GM12892 (cell line): ENCODE measurements at regions not wholly inside any gene's neighbourhood (a gene's known extent, or its start where the extent isn't known, plus 50 kb on each side); places are given as distances from the start of the nearest gene placed in this dataset.

ENCODE experiments used
- DNase-seq: peaks from one replicate; pipeline ENCODE4 v3.0.0; 2011; ENCODE audit not compliant: insufficient read length
- FAIRE-seq: peaks from 2 replicates; lab custom pipeline; 2011; peaks lifted over from hg19 to GRCh38; lab: Jason Lieb, UNC
- POLR2A ChIP-seq: IDR thresholded peaks from 2 replicates; pipeline ENCODE4 v1.6.1; 2011; ENCODE audit warnings: low read depth, low read length, control low read depth
- POLR2AphosphoS5 ChIP-seq: IDR thresholded peaks from 2 replicates; pipeline ENCODE4 v1.6.1; 2011; ENCODE audit warnings: low read depth, low read length, control low read depth
- TAF1 ChIP-seq: IDR thresholded peaks from 2 replicates; pipeline ENCODE4 v1.6.1; 2011; ENCODE audit warnings: low read depth, mild to moderate bottlenecking, control low read depth, low read length, borderline replicate concordance

DNA sequence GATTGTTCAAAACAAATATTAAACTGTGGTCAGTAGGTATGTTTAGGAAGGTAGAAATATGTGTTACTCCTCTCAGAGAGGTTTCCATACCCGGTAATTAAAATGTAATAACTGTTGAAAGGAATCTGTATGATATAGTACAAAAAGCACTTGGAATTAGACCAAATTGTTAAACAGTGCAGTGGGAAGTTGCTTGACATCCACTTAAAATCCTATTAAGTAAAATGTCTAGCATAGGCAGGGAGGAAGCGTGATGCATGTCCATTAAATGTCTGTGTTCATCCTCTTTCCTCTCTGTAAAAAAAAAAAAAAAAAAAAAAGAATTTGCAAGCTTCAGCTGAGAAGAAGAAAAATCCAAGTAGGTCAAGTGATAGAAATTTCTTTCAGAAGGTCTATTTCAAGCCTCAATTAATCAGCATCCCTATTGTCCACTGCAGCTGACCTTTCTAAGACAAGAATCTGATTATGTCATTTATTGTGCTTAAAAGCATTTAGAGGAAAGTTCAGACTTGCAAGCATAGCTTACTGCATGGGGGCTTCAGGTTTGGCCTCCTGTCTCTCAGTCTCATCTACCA lies 265.6 kb upstream of the RGS6 start:
- no peak for DNase-seq
- FAIRE-seq: no peak
- TF ChIP-seq POLR2AphosphoS5 (no peak), POLR2A (no peak), TAF1 (no peak)

DNA sequence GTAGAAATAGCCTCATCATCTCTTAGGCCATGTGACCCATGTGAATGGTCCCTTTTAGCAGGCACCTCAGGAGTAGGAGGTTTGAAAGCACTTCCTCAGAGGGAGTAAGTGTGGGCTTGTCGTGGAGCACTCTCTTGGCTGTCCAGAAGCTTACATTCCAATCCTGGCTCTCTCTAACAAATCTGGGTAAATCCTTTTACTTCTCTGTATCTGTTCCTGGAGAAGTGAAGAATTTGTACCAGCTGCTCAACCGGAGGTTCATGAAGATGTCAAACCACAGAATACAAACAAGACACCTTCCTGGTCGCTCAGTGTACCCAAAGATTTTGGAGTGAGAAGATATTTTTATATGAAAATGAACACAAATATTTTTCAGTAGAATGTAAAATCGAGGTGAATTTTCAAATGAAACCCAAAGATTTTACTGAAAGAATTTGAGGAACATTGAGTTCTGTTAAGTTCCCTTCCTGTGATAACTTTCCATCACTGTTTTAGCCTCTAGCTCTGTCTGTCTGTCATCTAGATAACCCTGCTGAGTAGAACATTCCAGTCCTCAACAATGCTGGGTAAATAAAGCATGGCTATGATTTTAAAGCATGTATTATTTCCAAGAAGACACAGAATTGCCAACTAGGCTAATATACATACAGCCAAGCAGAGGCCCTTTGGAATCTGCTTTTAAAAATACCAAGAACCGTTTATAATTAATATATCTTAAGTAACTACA lies 263.9 kb upstream of the RGS6 start:
- TF ChIP-seq POLR2A: no peak
- TF ChIP-seq TAF1: no peak
- no peak for TF ChIP-seq POLR2AphosphoS5
- DNase-seq (no peak), FAIRE-seq (no peak)

DNA sequence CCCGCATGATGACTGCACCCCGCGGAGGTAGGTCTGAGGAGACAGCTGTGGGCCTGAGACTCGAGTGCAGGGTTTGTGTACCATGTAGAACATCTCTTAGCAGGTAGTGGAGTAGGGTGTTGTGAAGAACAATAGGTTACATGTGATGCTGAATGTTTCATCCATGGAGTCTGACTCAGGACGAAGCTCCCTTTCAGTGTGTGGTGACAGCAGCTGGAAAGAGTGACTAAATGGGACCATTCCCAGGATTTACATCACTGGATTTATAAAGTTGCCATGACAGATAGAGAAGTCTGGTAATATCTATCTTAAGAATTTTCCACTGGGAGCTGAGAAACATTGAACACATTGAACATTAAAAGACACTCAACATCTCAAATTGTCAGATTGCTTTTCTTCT lies 259.6 kb upstream of the RGS6 start:
- TF ChIP-seq TAF1 (no peak), POLR2AphosphoS5 (no peak), POLR2A (no peak)
- FAIRE-seq: no peak
- no peak for DNase-seq

DNA sequence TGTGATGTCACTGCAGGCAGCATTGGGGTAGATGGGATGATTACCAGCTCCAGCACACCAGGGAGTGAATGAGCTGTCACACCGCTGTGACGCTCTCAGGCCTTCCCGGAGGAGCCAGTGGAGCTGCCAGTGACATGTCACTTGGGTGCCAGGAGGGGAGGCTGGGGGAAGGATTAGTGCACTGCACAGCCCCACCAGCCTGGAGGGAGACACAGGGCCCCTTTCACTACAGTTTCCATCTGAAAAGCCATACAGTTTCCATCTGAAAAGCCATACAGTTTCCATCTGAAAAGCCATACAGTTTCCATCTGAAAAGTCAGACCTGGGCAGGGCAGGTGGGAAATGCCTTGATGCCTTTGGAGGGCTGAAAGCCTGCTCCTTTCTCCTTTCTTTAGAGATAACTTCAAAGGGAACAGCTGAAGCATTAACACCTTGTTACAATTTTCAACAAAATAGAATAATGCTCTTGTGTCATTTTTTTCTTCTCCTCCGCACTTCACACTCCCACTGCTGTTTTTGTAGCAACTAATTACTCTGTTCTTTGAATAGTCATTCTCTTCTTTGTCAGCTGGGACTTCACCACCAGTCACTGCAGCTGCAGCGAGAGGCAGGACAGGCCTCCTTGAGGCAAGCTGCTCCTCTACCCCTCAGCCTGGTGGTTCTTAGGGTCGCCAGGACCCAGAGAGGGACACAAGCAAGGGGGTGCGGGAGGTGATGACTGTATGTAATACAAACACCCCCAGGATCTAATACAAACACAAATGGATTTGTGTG lies 256.9 kb upstream of the RGS6 start:
- no peak for FAIRE-seq
- no peak for TF ChIP-seq POLR2AphosphoS5
- DNase-seq: no peak

DNA sequence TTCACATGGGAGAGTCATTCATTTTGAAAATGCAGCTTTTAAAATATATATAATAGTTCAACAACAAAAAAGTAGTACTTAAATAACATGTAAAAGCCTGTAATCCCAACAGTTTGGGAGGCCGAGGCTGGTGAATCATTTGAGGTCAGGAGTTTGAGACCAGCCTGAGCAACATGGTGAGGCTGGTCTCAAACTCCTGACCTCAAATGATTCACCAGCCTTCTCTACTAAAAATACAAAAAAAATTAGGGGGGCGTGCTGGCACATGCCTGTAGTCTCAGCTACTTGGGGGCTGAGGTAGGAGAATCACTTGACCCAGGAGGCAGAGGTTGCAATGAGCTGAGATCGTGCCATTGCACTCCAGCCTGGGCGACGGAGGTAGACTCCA lies 256.3 kb upstream of the RGS6 start:
- FAIRE-seq: no peak
- TF ChIP-seq POLR2A (no peak), TAF1 (no peak), POLR2AphosphoS5 (no peak)
- DNase-seq: no peak

- FAIRE-seq: no peak
- no peak for DNase-seq
- no peak for TF ChIP-seq TAF1
- no peak for TF ChIP-seq POLR2AphosphoS5
- no peak for TF ChIP-seq POLR2A
Measured at GRCh38 chr14:71680736-71681387, 251.4 kb upstream of the RGS6 start.

GRCh38 chr14:71682337-71682736 lies 249.9 kb upstream of the RGS6 start:
- FAIRE-seq: no peak
- DNase-seq: no peak
- TF ChIP-seq POLR2AphosphoS5: no peak
- no peak for TF ChIP-seq POLR2A
- no peak for TF ChIP-seq TAF1

- TF ChIP-seq POLR2A (no peak), TAF1 (no peak), POLR2AphosphoS5 (no peak)
- no peak for DNase-seq
- FAIRE-seq: no peak
Measured at GRCh38 chr14:71684323-71684722, 247.9 kb upstream of the RGS6 start.

GRCh38 chr14:71686677-71687076 lies 245.6 kb upstream of the RGS6 start:
- TF ChIP-seq POLR2A: no peak
- no peak for TF ChIP-seq TAF1
- TF ChIP-seq POLR2AphosphoS5: no peak
- FAIRE-seq (no peak), DNase-seq (no peak)

DNA sequence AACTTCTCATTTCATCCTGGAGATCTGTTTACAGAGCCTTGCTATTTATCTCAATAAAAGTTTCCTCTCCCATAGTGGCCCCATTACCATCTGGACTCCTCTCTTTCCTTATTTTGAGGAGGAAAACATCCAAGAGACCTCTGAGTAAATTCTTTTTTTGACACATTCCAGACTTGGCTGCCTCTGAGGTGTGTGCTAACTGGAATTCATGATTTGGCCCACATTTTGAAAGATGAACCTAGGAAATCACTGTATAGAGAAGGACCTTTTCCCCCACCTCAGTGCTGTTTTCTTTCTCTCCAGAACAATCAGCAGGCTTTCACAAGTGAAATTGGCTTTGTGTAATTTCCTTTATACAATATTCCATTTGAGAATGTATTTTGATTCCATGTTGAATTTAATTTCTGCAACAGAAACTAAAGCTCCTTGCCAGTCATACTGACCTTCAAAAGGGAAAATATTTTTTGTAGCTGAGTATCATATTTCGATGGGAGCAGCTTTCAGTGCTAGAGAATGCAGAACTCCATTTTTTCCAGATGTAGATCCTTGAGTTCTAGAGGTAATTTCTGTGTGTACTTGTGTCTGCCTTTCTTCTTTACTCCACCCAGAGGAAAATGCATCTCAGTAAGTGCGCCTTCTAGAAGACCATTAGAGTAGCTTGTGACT lies 244.9 kb upstream of the RGS6 start:
- no peak for DNase-seq
- TF ChIP-seq POLR2A (no peak), POLR2AphosphoS5 (no peak), TAF1 (no peak)
- FAIRE-seq: no peak

- no peak for TF ChIP-seq POLR2A
- no peak for TF ChIP-seq TAF1
- TF ChIP-seq POLR2AphosphoS5: no peak
- FAIRE-seq (no peak), DNase-seq (no peak)
Measured at GRCh38 chr14:71688576-71688975, 243.7 kb upstream of the RGS6 start.
